ENCODE measurements at regions not wholly inside any gene's neighbourhood (a gene's known extent, or its start where the extent isn't known, plus 50 kb on each side); places are given as distances from the start of the nearest gene placed in this dataset.
A peak's percentile ranks its signal among the peaks of the same experiment; 100 is the strongest.

DNA sequence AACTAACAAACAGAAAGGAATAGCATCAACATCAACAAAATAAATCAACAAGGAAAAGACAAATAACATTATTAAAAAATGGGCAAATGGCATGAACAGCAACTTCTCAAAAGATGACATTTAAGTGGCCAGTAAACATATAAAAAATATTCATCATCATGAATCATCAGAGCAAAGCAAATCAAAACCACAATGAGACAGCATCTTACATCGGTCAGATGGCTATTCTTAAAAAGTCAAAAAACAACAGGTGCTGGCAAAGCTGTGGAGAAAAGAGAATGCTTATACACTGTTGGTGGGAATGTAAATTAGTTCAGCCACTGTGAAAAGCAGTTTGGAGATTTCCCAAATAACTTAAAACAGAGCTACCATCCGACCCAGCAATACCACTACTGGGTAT, 327.1 kb downstream of the CMPK2 start:
- Histone ChIP-seq H3K27ac (ENCODE audit: low read depth, low read length) (no peak overlapping the region), H3K27me3 (ENCODE audit: control insufficient read depth, insufficient read depth, low read length) (no peaks in the 10 kb centered on the region), H3K4me1 (ENCODE audit: control insufficient read depth, insufficient read depth, low read length) (peaks cover 4% of the 10 kb centered on the region), H3K36me3 (ENCODE audit: control insufficient read depth, insufficient read depth, low read length) (no peaks in the 10 kb centered on the region), H3K9me3 (ENCODE audit: control insufficient read depth, insufficient read depth, low read length) (peaks cover 2% of the 10 kb centered on the region), H3K4me3 (ENCODE audit: low read depth, low read length) (no peak overlapping the region)
- DNase-seq (ENCODE audit: low read depth in 4 of 6, low spot score in 6 of 6): no peak
- whole genome bisulfite sequencing (ENCODE audit: insufficient coverage): no CpG with 5 or more reads among the region's 2 CpGs

GRCh38 chr2:6545336-6545735, 320.4 kb downstream of the CMPK2 start:
- no peaks in the 10 kb centered on the region for H3K27me3 ChIP-seq (ENCODE audit: control insufficient read depth, insufficient read depth, low read length)
- DNase-seq (ENCODE audit: low read depth in 4 of 6, low spot score in 6 of 6): no peak
- WGBS (ENCODE audit: insufficient coverage): no CpG with 5 or more reads among the region's 1 CpG

GRCh38 chr2:6545795-6546194, 319.9 kb downstream of the CMPK2 start:
- DNase-seq (ENCODE audit: low read depth in 4 of 6, low spot score in 6 of 6): no peak
- no peaks in the 10 kb centered on the region for H3K9me3 ChIP-seq (ENCODE audit: control insufficient read depth, insufficient read depth, low read length)
- no peak overlapping the region for H3K4me3 ChIP-seq (ENCODE audit: low read depth, low read length)
- H3K4me1 ChIP-seq (ENCODE audit: control insufficient read depth, insufficient read depth, low read length): no peaks in the 10 kb centered on the region
- WGBS (ENCODE audit: insufficient coverage): no CpG with 5 or more reads among the region's 4 CpGs
- no peak overlapping the region for H3K27ac ChIP-seq (ENCODE audit: low read depth, low read length)
- no peaks in the 10 kb centered on the region for H3K36me3 ChIP-seq (ENCODE audit: control insufficient read depth, insufficient read depth, low read length)
- no peaks in the 10 kb centered on the region for H3K27me3 ChIP-seq (ENCODE audit: control insufficient read depth, insufficient read depth, low read length)

More at GRCh38 chr2:6545336-6545735, 320.4 kb downstream of the CMPK2 start:
- Histone ChIP-seq H3K27ac (ENCODE audit: low read depth, low read length) (no peak overlapping the region), H3K36me3 (ENCODE audit: control insufficient read depth, insufficient read depth, low read length) (no peaks in the 10 kb centered on the region), H3K9me3 (ENCODE audit: control insufficient read depth, insufficient read depth, low read length) (no peaks in the 10 kb centered on the region), H3K4me3 (ENCODE audit: low read depth, low read length) (no peak overlapping the region), H3K4me1 (ENCODE audit: control insufficient read depth, insufficient read depth, low read length) (no peaks in the 10 kb centered on the region)

DNA sequence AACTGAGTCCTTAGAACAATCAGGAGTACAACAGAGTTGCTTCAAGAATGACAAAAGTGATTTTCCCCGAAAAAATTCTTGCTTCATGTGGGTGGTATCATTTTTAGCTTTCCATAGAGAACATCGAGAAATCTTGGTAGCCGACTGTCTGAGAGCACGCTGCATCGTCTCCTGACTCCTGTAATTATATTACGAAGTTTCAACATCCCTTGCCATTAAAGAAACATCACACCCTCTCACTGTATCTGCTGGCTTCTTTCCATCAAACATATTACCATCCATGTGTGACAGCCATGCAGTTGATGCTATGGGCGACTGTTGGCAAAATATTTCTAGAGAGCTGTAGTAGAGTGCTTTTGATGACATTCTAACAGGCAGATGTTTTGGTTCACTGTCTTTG, 311.2 kb downstream of the CMPK2 start:
- no peak overlapping the region for H3K4me3 ChIP-seq (ENCODE audit: low read depth, low read length)
- peak in 1 of 6 donors; percentile 21 for DNase-seq (ENCODE audit: low read depth in 4 of 6, low spot score in 6 of 6)
- WGBS (ENCODE audit: insufficient coverage): 96% methylated on average over 5 of the region's 7 CpGs

GRCh38 chr2:6556755-6557154, 309.0 kb downstream of the CMPK2 start:
- no peak overlapping the region for H3K27ac ChIP-seq (ENCODE audit: low read depth, low read length)
- DNase-seq (ENCODE audit: low read depth in 4 of 6, low spot score in 6 of 6): no peak
- 86% methylated on average over 2 of the region's 3 CpGs for WGBS (ENCODE audit: insufficient coverage)

More for the DNA sequence above, 311.2 kb downstream of the CMPK2 start:
- no peaks in the 10 kb centered on the region for H3K27me3 ChIP-seq (ENCODE audit: control insufficient read depth, insufficient read depth, low read length)
- no peaks in the 10 kb centered on the region for H3K36me3 ChIP-seq (ENCODE audit: control insufficient read depth, insufficient read depth, low read length)
- no peak overlapping the region for H3K27ac ChIP-seq (ENCODE audit: low read depth, low read length)
- no peaks in the 10 kb centered on the region for H3K9me3 ChIP-seq (ENCODE audit: control insufficient read depth, insufficient read depth, low read length)
- H3K4me1 ChIP-seq (ENCODE audit: control insufficient read depth, insufficient read depth, low read length): no peaks in the 10 kb centered on the region

GRCh38 chr2:6557737-6558136, 308.0 kb downstream of the CMPK2 start:
- Histone ChIP-seq H3K4me1 (ENCODE audit: control insufficient read depth, insufficient read depth, low read length) (no peaks in the 10 kb centered on the region), H3K4me3 (ENCODE audit: low read depth, low read length) (no peak overlapping the region), H3K27ac (ENCODE audit: low read depth, low read length) (no peak overlapping the region), H3K9me3 (ENCODE audit: control insufficient read depth, insufficient read depth, low read length) (no peaks in the 10 kb centered on the region), H3K27me3 (ENCODE audit: control insufficient read depth, insufficient read depth, low read length) (no peaks in the 10 kb centered on the region), H3K36me3 (ENCODE audit: control insufficient read depth, insufficient read depth, low read length) (no peaks in the 10 kb centered on the region)
- no peak for DNase-seq (ENCODE audit: low read depth in 4 of 6, low spot score in 6 of 6)

More at GRCh38 chr2:6556755-6557154, 309.0 kb downstream of the CMPK2 start:
- Histone ChIP-seq H3K27me3 (ENCODE audit: control insufficient read depth, insufficient read depth, low read length) (no peaks in the 10 kb centered on the region), H3K36me3 (ENCODE audit: control insufficient read depth, insufficient read depth, low read length) (no peaks in the 10 kb centered on the region), H3K4me1 (ENCODE audit: control insufficient read depth, insufficient read depth, low read length) (no peaks in the 10 kb centered on the region), H3K4me3 (ENCODE audit: low read depth, low read length) (no peak overlapping the region), H3K9me3 (ENCODE audit: control insufficient read depth, insufficient read depth, low read length) (no peaks in the 10 kb centered on the region)

DNA sequence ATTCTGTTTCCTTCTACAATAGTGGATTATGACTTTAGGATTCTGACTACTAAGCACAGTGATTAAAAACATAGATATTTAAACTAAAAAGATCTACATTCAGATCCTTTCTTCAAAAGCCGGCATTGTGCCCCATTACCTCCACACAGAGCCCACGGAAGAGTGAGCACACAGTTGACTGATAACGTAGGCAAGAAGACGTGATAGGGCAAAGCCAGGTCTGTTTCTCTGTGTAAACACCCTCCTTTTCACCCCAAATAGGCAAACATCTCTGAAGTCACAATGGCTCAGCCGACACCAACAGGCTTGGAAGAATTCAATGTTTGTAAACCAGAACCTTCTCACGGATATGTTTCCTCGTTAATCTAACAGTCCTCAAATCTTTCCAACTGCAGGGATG, 302.9 kb downstream of the CMPK2 start:
- no peak overlapping the region for H3K4me3 ChIP-seq (ENCODE audit: low read depth, low read length)
- H3K4me1 ChIP-seq (ENCODE audit: control insufficient read depth, insufficient read depth, low read length): no peaks in the 10 kb centered on the region
- no peaks in the 10 kb centered on the region for H3K36me3 ChIP-seq (ENCODE audit: control insufficient read depth, insufficient read depth, low read length)
- no peaks in the 10 kb centered on the region for H3K27me3 ChIP-seq (ENCODE audit: control insufficient read depth, insufficient read depth, low read length)
- DNase-seq (ENCODE audit: low read depth in 4 of 6, low spot score in 6 of 6): no peak
- no peak overlapping the region for H3K27ac ChIP-seq (ENCODE audit: low read depth, low read length)
- H3K9me3 ChIP-seq (ENCODE audit: control insufficient read depth, insufficient read depth, low read length): no peaks in the 10 kb centered on the region
- 89% methylated on average over 5 of the region's 7 CpGs for WGBS (ENCODE audit: insufficient coverage)

DNA sequence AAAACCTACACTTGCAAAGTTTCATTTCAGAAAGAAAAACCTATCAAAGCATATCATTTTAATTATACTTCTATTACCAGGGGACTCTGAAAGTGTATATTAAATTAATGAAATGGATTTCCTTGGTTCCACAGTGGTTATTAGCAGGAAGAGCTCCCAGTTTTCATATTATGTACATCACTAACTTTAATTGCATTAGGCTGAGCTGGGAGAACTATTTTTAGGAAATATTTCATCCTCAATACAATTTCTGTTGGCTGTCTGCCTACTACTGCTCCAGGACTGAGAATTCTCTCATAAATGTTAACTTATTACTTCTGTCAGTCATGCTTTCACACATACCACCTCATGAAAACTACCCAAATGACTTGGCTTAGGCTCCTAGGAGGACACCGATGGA, 301.4 kb downstream of the CMPK2 start:
- DNase-seq (ENCODE audit: low read depth in 4 of 6, low spot score in 6 of 6): peak in 1 of 6 donors; percentile 87
- 69% methylated on average over 1 of the region's 1 CpG for WGBS (ENCODE audit: insufficient coverage)
- no peak overlapping the region for H3K27ac ChIP-seq (ENCODE audit: low read depth, low read length)
- H3K9me3 ChIP-seq (ENCODE audit: control insufficient read depth, insufficient read depth, low read length): no peaks in the 10 kb centered on the region
- H3K27me3 ChIP-seq (ENCODE audit: control insufficient read depth, insufficient read depth, low read length): no peaks in the 10 kb centered on the region
- no peaks in the 10 kb centered on the region for H3K36me3 ChIP-seq (ENCODE audit: control insufficient read depth, insufficient read depth, low read length)
- H3K4me1 ChIP-seq (ENCODE audit: control insufficient read depth, insufficient read depth, low read length): no peaks in the 10 kb centered on the region
- no peak overlapping the region for H3K4me3 ChIP-seq (ENCODE audit: low read depth, low read length)

- H3K27ac ChIP-seq (ENCODE audit: low read depth, low read length): no peak overlapping the region
- H3K27me3 ChIP-seq (ENCODE audit: control insufficient read depth, insufficient read depth, low read length): no peaks in the 10 kb centered on the region
- no peaks in the 10 kb centered on the region for H3K36me3 ChIP-seq (ENCODE audit: control insufficient read depth, insufficient read depth, low read length)
- WGBS (ENCODE audit: insufficient coverage): no CpG with 5 or more reads among the region's 2 CpGs
- H3K4me1 ChIP-seq (ENCODE audit: control insufficient read depth, insufficient read depth, low read length): no peaks in the 10 kb centered on the region
- peak in 2 of 6 donors; percentile 60 to 93 for DNase-seq (ENCODE audit: low read depth in 4 of 6, low spot score in 6 of 6)
- H3K4me3 ChIP-seq (ENCODE audit: low read depth, low read length): no peak overlapping the region
- H3K9me3 ChIP-seq (ENCODE audit: control insufficient read depth, insufficient read depth, low read length): no peaks in the 10 kb centered on the region
These were observed 291.6 kb downstream of the CMPK2 start for GRCh38 chr2:6574121-6574520.

GRCh38 chr2:6576302-6576701, 289.4 kb downstream of the CMPK2 start:
- no peak overlapping the region for H3K27ac ChIP-seq (ENCODE audit: low read depth, low read length)
- H3K9me3 ChIP-seq (ENCODE audit: control insufficient read depth, insufficient read depth, low read length): no peaks in the 10 kb centered on the region
- no peak overlapping the region for H3K4me3 ChIP-seq (ENCODE audit: low read depth, low read length)
- H3K4me1 ChIP-seq (ENCODE audit: control insufficient read depth, insufficient read depth, low read length): no peaks in the 10 kb centered on the region
- no peak for DNase-seq (ENCODE audit: low read depth in 4 of 6, low spot score in 6 of 6)
- WGBS (ENCODE audit: insufficient coverage): no CpG with 5 or more reads among the region's 2 CpGs
- no peaks in the 10 kb centered on the region for H3K36me3 ChIP-seq (ENCODE audit: control insufficient read depth, insufficient read depth, low read length)
- H3K27me3 ChIP-seq (ENCODE audit: control insufficient read depth, insufficient read depth, low read length): no peaks in the 10 kb centered on the region

Measured in spinal cord (tissue), 9 donors.